Right lobe of liver (tissue), 4 donors: ENCODE measurements at regions not wholly inside any gene's neighbourhood (a gene's known extent, or its start where the extent isn't known, plus 50 kb on each side); places are given as distances from the start of the nearest gene placed in this dataset.

ENCODE experiments used
- CTCF ChIP-seq, 4 donors: fragments of 200-600 bp in 3 of 4; fragments of 450-650 bp in 1 of 4; IDR thresholded peaks; one replicate each; pipeline versions ENCODE4 v1.5.1 to v1.8.0; 2016 to 2022; ENCODE audit warnings: antibody characterized with exemption in 4 of 4, mild to moderate bottlenecking in 2 of 4
- POLR2A ChIP-seq: fragments of 450-650 bp; IDR thresholded peaks from one replicate; pipeline ENCODE4 v1.6.1; 2017; ENCODE audit warnings: antibody characterized with exemption, mild to moderate bottlenecking
- donor health status: DM: no; HTN: no; CAD: no.
- donor health status: DM: no; HTN: no; CAD: no.
- donor health status: DM: no; HTN: yes; CAD: no.

DNA sequence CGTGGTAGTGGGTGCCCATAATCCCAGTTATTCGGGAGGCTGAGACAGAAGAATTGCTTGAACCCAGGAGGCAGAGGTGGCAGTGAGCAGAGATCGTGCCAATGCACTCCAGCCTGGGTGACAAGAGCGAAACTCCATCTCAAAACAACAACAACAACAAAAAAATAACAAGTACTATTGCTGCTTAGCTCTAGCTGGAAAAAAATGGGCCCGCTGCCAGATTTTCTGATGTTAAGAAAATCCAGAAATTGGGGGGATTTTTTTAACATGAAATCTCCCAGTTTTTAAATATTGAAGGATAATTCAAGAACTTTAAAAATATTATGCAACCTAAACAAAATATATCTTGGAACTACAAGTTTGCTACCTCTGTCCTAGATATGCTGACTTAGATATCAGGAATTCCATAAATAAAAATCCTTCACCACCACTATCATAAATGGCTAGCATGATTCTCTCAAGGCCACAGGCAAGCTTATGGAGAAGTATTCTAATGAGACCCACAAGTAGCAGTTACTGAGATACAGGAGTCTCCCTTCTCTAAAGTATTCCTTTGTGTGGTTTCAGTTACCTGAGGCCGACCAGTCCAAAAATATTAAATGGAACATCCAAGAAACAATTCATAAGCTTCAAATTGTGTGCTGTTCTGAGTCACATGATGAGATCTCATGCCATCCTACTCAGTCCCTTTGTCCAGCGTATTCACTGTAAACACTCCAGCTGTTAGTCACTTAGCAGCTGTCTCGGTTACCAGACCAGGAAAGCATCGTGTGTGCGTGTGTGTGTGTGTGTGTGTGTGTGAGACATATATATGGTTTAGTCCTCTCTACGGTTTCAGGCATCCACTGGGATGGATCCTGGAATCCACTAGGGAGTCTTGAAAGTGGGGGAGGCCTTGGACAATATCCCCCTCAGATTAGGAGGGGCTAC is 277.2 kb downstream of the TBL1XR1 start:
- no peak for TF ChIP-seq CTCF (IDR thresholded peaks at IDR 0.05)
- no peak for TF ChIP-seq POLR2A
